OCI-LY7 (cell line): ENCODE measurements at regions not wholly inside any gene's neighbourhood (a gene's known extent, or its start where the extent isn't known, plus 50 kb on each side); places are given as distances from the start of the nearest gene placed in this dataset.
A peak's percentile ranks its signal among the peaks of the same experiment; 100 is the strongest.
"Not testable (repeated sequence)": the region's sequence is repeated elsewhere in the genome, so short reads cannot be mapped to it uniquely, and the experiment has no call there.

ENCODE experiments used
- BruUV-seq: library from RNA; stranded (reverse); fragments of 400-500 nt; replicated peaks from 2 replicates; lab custom pipeline; 2021; lab: Mats Ljungman, UMichigan
- CTCF ChIA-PET: fragments of 300-600 bp; sonication (Branson Sonifier 250); formaldehyde crosslinking; loops from one replicate; lab custom pipeline; 2022; ENCODE audit warnings: antibody characterized with exemption; ENCODE audit not compliant: unreplicated experiment; lab: Charles Lee
- POLR2A ChIA-PET: fragments of 300-600 bp; sonication (Branson Sonifier 250); formaldehyde crosslinking; loops from one replicate; lab custom pipeline; 2022; ENCODE audit warnings: antibody characterized with exemption; lab: Charles Lee
- DNase-seq: peaks from one replicate; pipeline ENCODE4 v3.0.0-alpha.2; 2015; ENCODE audit warnings: low spot score
- H2AFZ ChIP-seq: fragments of 200-600 bp; sonication (generic), shearing (Covaris generic); 2 replicates; pipeline ENCODE4 v1.6.1; 2014; ENCODE audit warnings: mild to moderate bottlenecking, antibody characterized with exemption, low read length, moderate library complexity
- H3K27ac ChIP-seq: fragments of 200-600 bp; sonication (generic); 2 replicates; pipeline ENCODE4 v1.5.1; 2014; ENCODE audit warnings: mixed run types, low read depth, mild to moderate bottlenecking, moderate library complexity, low read length, inconsistent platforms; ENCODE audit not compliant: poor library complexity, severe bottlenecking
- H3K36me3 ChIP-seq: fragments of 200-600 bp; sonication (generic); 2 replicates; pipeline ENCODE4 v1.6.1; 2014; ENCODE audit warnings: mild to moderate bottlenecking, antibody characterized with exemption, low read length, moderate library complexity, mixed read lengths; ENCODE audit not compliant: insufficient read depth
- H3K4me1 ChIP-seq: fragments of 200-600 bp; sonication (generic); 2 replicates; pipeline ENCODE4 v1.5.1; 2014; ENCODE audit warnings: mild to moderate bottlenecking, low read length; ENCODE audit not compliant: insufficient read depth, poor library complexity, severe bottlenecking
- H3K4me2 ChIP-seq: fragments of 200-600 bp; sonication (generic); 2 replicates; pipeline ENCODE4 v1.6.1; 2014; ENCODE audit warnings: mild to moderate bottlenecking, low read length
- H3K4me3 ChIP-seq: fragments of 200-600 bp; sonication (generic); 2 replicates; pipeline ENCODE4 v1.5.1; 2014; ENCODE audit warnings: mild to moderate bottlenecking, low read depth, low read length; ENCODE audit not compliant: poor library complexity, severe bottlenecking
- H3K79me2 ChIP-seq: fragments of 200-600 bp; sonication (generic); 2 replicates; pipeline ENCODE4 v1.6.1; 2016; ENCODE audit warnings: low read depth, mild to moderate bottlenecking, low read length, moderate library complexity, mixed read lengths; ENCODE audit not compliant: insufficient read depth
- H3K9me2 ChIP-seq: fragments of 200-600 bp; sonication (generic); 2 replicates; pipeline ENCODE4 v1.6.1; 2016; ENCODE audit warnings: mild to moderate bottlenecking, low read length, mixed read lengths; ENCODE audit not compliant: insufficient read depth
- H3K9me3 ChIP-seq: fragments of 200-600 bp; sonication (generic); 2 replicates; pipeline ENCODE4 v1.6.1; 2014; ENCODE audit warnings: mild to moderate bottlenecking, mixed run types, low read length, mixed read lengths
- H4K20me1 ChIP-seq: fragments of 200-600 bp; sonication (generic); 2 replicates; pipeline ENCODE4 v1.6.1; 2014; ENCODE audit warnings: mild to moderate bottlenecking, antibody characterized with exemption, low read length, moderate library complexity, mixed read lengths; ENCODE audit not compliant: insufficient read depth
- EZH2phosphoT487 ChIP-seq: fragments of 200-600 bp; sonication (generic); IDR thresholded peaks from 2 replicates; pipeline ENCODE4 v1.6.1; 2018; ENCODE audit warnings: low read depth, borderline replicate concordance, mild to moderate bottlenecking, mixed run types, antibody characterized with exemption, low read length, moderate library complexity, mixed read lengths
- intact Hi-C: fragments of 100-400 bp; cut with micrococcal nuclease; formaldehyde crosslinking; loops from one replicate; pipeline ENCODE4 v1.10.0; 2022; ENCODE audit not compliant: unreplicated experiment
- TF ChIP-seq, protein P1 (sequence below): fragments of 200-600 bp; sonication (generic); conservative IDR thresholded peaks from 2 replicates; pipeline ENCODE4 v1.5.1; 2014; ENCODE audit warnings: mild to moderate bottlenecking, antibody characterized with exemption, low read length, moderate library complexity, mixed read lengths

DNA sequence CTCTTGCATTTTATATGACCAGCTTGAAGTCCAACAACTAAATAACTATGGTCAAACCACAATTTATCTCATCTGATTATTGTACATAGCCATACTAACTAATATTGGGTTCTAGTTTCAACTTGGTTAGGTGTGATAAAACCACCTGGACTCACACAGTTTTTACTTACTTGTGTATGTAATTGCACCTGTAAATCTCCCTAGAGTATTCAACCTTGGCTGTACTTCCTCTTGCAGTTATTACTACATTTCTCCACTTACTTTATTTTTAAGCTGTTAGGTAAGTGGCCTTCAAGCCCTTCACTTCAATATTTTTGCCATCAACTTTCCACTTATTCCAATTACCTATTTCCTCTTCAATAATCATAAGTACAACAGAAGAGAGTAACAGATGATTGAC, 115.8 kb upstream of the ANKRD50 start:
- H3K4me1 ChIP-seq = no peaks in the 10 kb centered on the region
- POLR2A ChIA-PET = no interaction called here
- no peak overlapping the region for H2AFZ ChIP-seq
- no TSS peak for BruUV-seq
- CTCF ChIA-PET = no interaction called here
- no peaks in the 10 kb centered on the region for H3K79me2 ChIP-seq
- no peak overlapping the region for H3K27ac ChIP-seq
- H3K9me2 ChIP-seq = no peaks in the 10 kb centered on the region
- H4K20me1 ChIP-seq = no peaks in the 10 kb centered on the region
- peak; percentile 3 for DNase-seq
- no peak overlapping the region for H3K4me3 ChIP-seq
- no peak overlapping the region for H3K4me2 ChIP-seq
- TF ChIP-seq EZH2phosphoT487 = no peak
- TF ChIP-seq, protein P1, sequence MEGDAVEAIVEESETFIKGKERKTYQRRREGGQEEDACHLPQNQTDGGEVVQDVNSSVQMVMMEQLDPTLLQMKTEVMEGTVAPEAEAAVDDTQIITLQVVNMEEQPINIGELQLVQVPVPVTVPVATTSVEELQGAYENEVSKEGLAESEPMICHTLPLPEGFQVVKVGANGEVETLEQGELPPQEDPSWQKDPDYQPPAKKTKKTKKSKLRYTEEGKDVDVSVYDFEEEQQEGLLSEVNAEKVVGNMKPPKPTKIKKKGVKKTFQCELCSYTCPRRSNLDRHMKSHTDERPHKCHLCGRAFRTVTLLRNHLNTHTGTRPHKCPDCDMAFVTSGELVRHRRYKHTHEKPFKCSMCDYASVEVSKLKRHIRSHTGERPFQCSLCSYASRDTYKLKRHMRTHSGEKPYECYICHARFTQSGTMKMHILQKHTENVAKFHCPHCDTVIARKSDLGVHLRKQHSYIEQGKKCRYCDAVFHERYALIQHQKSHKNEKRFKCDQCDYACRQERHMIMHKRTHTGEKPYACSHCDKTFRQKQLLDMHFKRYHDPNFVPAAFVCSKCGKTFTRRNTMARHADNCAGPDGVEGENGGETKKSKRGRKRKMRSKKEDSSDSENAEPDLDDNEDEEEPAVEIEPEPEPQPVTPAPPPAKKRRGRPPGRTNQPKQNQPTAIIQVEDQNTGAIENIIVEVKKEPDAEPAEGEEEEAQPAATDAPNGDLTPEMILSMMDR = no peak
- no peaks in the 10 kb centered on the region for H3K9me3 ChIP-seq
- intact Hi-C loops = no loop called here
- no peaks in the 10 kb centered on the region for H3K36me3 ChIP-seq

DNA sequence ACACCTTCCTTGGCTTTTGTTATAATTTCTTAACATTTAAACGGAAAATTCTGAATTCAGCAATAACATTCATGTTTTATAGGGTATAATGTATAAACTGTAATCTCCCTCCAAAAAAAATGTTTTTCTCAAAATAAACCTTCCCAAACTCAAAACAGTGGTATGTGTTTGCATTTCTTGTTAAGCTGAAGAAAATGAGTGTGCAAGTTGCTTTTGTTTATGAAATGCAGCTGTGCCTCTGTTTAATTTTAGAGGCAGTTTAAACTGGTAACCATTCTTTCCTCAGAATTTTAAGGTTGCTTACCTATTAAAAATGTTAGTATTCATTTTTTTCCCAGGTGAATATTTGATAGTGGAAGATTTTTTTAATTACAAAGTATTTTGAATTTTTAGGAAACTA, 105.0 kb upstream of the ANKRD50 start:
- H3K4me1 ChIP-seq = no peaks in the 10 kb centered on the region
- intact Hi-C loops = no loop called here
- H3K4me3 ChIP-seq = no peak overlapping the region
- H3K36me3 ChIP-seq = no peaks in the 10 kb centered on the region
- TF ChIP-seq, protein P1 = no peak
- no peak for TF ChIP-seq EZH2phosphoT487
- no peak overlapping the region for H3K27ac ChIP-seq
- no peaks in the 10 kb centered on the region for H3K9me2 ChIP-seq
- no peak for DNase-seq
- no peaks in the 10 kb centered on the region for H3K9me3 ChIP-seq
- no peak overlapping the region for H3K4me2 ChIP-seq
- H4K20me1 ChIP-seq = no peaks in the 10 kb centered on the region
- ChIA-PET CTCF (no interaction called here), POLR2A (no interaction called here)
- H3K79me2 ChIP-seq = no peaks in the 10 kb centered on the region
- no peak overlapping the region for H2AFZ ChIP-seq
- no TSS peak for BruUV-seq

DNA sequence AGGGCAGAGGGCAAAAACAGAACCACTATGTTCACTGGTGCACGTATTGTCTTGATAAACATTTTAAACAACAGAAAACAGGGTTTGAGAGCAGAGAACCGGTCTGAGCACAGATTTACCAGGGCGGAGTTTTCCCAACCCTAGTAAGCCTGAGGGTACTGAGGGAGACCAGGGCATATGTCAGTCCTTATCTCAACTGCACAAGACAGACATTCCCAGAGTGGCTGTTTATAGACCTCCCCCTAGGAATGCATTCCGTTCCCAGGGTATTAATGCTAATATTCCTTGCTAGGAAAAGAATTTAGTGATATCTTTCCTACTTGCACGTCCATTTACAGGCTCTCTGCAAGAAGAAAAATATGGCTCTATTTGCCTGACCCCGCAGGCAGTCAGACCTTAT, 99.7 kb upstream of the ANKRD50 start:
- H3K4me3 ChIP-seq, H3K36me3 ChIP-seq, H3K79me2 ChIP-seq, H3K4me2 ChIP-seq, POLR2A ChIA-PET, H3K9me2 ChIP-seq, H3K27ac ChIP-seq, H3K9me3 ChIP-seq, CTCF ChIA-PET, H2AFZ ChIP-seq, DNase-seq, intact Hi-C loops, BruUV-seq, H3K4me1 ChIP-seq, H4K20me1 ChIP-seq: not testable (repeated sequence)
